ENCODE measurements at regions not wholly inside any gene's neighbourhood (a gene's known extent, or its start where the extent isn't known, plus 50 kb on each side); places are given as distances from the start of the nearest gene placed in this dataset.

GRCh38 chr3:150299201-150299600 lies 108.9 kb upstream of the TSC22D2 start:
- Histone ChIP-seq H3K27me3 (no peaks in the 10 kb centered on the region), H3K36me3 (no peaks in the 10 kb centered on the region), H3K27ac (no peak overlapping the region), H3K4me3 (no peak overlapping the region), H3K9me3 (no peaks in the 10 kb centered on the region), H3K4me1 (no peaks in the 10 kb centered on the region)
- TF ChIP-seq CTCF (IDR thresholded peaks at IDR 0.05) = no peak
- no peak for TF ChIP-seq POLR2A (IDR thresholded peaks at IDR 0.05)
- no peak for DNase-seq

GRCh38 chr3:150296966-150297365 lies 111.1 kb upstream of the TSC22D2 start:
- Histone ChIP-seq H3K9me3 (no peaks in the 10 kb centered on the region), H3K27ac (no peak overlapping the region), H3K36me3 (no peaks in the 10 kb centered on the region), H3K4me3 (no peak overlapping the region), H3K4me1 (no peaks in the 10 kb centered on the region), H3K27me3 (no peaks in the 10 kb centered on the region)
- DNase-seq = no peak
- no peak for TF ChIP-seq CTCF (IDR thresholded peaks at IDR 0.05)
- no peak for TF ChIP-seq POLR2A (IDR thresholded peaks at IDR 0.05)

DNA sequence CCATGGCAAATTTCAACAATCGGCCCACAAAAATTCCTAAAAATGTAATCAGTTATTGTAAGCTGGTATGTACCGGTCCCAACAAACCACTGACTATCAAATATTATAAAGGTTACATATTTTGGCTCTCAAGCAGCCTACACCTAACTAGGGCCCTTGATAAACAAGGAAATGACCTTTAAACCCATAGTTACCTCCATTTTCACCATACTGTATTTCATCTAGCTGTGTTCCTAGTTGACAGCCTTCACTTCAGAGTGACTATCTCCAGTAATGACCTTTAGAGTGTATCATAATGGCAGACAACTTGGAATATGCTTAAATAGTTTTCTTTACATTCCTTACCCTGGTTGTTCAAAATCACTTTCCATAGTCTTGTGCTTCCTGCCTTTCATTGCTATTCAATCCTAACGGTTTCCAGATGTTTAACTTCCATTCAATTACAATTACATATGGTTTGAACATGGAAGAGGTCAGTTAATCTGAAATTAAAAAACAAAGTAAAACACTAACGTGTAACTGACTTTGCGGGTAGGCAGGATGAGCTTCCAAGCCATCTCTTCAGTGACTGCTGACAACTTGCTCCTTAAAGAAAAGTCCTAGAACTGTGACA lies 111.9 kb upstream of the TSC22D2 start:
- Histone ChIP-seq H3K9me3 (no peaks in the 10 kb centered on the region), H3K27me3 (no peaks in the 10 kb centered on the region), H3K4me3 (no peak overlapping the region), H3K27ac (no peak overlapping the region), H3K4me1 (no peaks in the 10 kb centered on the region), H3K36me3 (no peaks in the 10 kb centered on the region)
- DNase-seq = no peak
- TF ChIP-seq CTCF (IDR thresholded peaks at IDR 0.05) (no peak), POLR2A (IDR thresholded peaks at IDR 0.05) (no peak)

DNA sequence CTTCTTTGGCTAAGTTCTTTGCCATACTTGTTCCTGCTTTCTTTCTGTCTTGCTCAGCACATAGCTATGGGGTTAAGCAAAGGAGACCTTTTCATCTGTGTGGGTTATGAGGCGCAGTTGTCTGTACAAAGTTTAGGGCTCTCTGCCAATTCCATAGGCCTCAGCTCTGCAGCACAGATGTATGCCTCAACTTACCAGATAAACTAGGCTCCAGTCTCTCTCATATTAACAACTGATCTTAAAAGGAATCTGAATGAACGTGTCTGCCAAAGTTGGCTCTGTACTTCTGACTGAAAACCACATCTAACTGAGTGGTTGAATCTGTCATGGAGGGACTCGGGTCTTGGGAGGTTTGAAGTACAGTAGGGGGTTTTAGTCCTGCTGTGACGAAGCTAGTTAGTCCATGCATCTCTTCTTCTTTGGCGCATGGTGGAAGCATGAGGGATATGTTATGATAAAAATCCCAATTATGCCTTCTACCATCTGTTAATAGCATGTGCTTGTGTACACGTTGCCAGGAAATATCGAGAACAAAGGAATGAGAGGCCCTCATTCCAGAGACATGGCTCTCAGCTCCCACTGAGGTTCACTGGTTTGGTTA lies 114.6 kb upstream of the TSC22D2 start:
- no peak for DNase-seq
- no peak overlapping the region for H3K27ac ChIP-seq
- no peaks in the 10 kb centered on the region for H3K4me1 ChIP-seq
- H3K9me3 ChIP-seq = no peaks in the 10 kb centered on the region
- no peaks in the 10 kb centered on the region for H3K27me3 ChIP-seq
- TF ChIP-seq CTCF (IDR thresholded peaks at IDR 0.05) = no peak
- TF ChIP-seq POLR2A (IDR thresholded peaks at IDR 0.05) = no peak
- no peaks in the 10 kb centered on the region for H3K36me3 ChIP-seq
- no peak overlapping the region for H3K4me3 ChIP-seq

DNA sequence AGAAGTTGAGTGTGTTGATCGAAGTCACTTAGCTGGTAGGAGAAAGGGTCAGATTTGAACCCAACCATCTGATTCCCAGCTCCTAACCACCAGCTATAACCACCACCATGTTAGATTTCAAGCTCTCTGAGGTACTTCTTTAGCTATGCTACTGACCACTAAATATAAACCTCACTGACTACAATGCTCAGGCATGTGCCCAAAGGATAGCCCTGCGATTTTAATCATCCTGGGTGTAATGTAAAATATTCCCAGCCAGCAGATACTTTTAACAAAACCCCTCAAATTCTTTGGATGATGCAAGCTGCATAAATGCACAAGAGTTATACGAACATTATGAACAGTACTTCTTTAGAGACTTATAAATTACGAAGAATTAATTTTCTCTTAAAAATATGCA lies 115.2 kb upstream of the TSC22D2 start:
- Histone ChIP-seq H3K4me3 (no peak overlapping the region), H3K4me1 (no peaks in the 10 kb centered on the region), H3K27ac (no peak overlapping the region), H3K27me3 (no peaks in the 10 kb centered on the region), H3K9me3 (no peaks in the 10 kb centered on the region), H3K36me3 (no peaks in the 10 kb centered on the region)
- TF ChIP-seq CTCF (IDR thresholded peaks at IDR 0.05) (no peak), POLR2A (IDR thresholded peaks at IDR 0.05) (no peak)
- no peak for DNase-seq
